GM18907 (cell line): ENCODE measurements at regions not wholly inside any gene's neighbourhood (a gene's known extent, or its start where the extent isn't known, plus 50 kb on each side); places are given as distances from the start of the nearest gene placed in this dataset.

Experiments
- ATAC-seq: cut with Tn5 transposase; IDR thresholded peaks from one replicate; pipeline ENCODE4 v1.9.1; 2021; ENCODE audit warnings: mild to moderate bottlenecking, moderate library complexity; ENCODE audit not compliant: unreplicated experiment

GRCh38 chr16:17529982-17530760 is 59.4 kb upstream of the XYLT1 start:
- peak; percentile 87 for ATAC-seq

GRCh38 chr16:17526956-17527937 is 56.5 kb upstream of the XYLT1 start:
- no peak for ATAC-seq

- no peak for ATAC-seq
Observed at GRCh38 chr16:17524656-17525055, 53.9 kb upstream of the XYLT1 start.

GRCh38 chr16:17520561-17520960 is 49.8 kb upstream of the XYLT1 start:
- ATAC-seq, result no peak
